HG03159 (cell line): ENCODE measurements at regions not wholly inside any gene's neighbourhood (a gene's known extent, or its start where the extent isn't known, plus 50 kb on each side); places are given as distances from the start of the nearest gene placed in this dataset.

Source experiments
- ATAC-seq: cut with Tn5 transposase; IDR thresholded peaks from one replicate; pipeline ENCODE4 v1.9.1; 2021; ENCODE audit warnings: mild to moderate bottlenecking, moderate library complexity; ENCODE audit not compliant: unreplicated experiment

DNA sequence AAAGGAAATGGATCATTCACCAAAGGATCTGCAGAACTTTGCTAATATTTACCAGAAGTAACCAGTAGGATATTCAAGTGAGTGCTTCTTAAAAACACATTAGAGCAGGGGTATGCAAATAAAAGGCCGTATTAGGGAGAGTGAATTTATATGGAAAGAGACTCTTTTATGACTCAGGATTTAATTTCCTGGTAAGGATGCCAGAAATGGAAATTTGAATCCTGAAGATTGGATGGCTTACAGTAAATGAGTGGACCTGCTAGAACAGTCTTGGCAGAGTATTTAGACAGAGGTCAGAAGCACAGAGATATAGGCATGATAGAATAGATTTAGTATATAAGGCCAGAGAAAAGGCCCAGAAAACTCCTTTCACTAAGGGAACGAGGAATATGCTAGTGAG lies 201.6 kb downstream of the SLITRK5 start:
- ATAC-seq: no peak

DNA sequence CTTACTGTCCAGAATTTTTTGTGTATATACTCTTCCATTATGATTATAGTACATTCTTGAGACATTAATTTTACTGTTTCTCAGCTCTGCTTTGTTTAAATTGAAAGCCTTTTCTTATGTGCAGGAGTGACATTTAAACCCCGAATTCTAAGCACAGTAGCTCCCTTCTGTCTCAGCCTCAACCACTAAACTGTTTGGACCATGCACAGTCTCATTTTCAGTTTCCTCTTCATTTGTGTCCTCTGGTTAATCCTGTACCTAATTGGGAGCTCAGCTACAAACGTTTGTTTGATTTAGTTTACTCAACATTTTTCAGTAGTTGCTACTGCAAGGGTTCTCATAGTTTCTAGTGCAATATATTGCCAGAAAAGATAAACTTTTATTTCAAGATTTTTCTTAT lies 206.3 kb downstream of the SLITRK5 start:
- ATAC-seq: no peak

DNA sequence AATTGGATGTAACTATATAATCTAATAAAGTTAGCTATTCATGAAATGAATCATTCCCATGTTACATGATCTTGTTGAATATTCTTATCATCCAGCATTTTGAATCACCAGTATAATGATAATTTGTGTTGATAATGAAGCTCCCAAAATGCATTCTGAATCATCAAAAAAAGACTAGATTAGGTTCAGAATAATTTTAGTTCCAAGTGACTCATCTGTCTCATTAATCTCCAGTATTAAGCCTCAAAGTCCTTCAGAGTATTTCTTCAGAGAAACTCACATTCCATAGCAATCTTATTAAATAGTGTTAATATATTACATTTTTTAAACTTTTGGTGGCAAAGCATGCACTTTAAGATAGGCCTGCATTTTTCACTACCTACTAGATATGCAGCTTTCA lies 207.5 kb downstream of the SLITRK5 start:
- no peak for ATAC-seq

DNA sequence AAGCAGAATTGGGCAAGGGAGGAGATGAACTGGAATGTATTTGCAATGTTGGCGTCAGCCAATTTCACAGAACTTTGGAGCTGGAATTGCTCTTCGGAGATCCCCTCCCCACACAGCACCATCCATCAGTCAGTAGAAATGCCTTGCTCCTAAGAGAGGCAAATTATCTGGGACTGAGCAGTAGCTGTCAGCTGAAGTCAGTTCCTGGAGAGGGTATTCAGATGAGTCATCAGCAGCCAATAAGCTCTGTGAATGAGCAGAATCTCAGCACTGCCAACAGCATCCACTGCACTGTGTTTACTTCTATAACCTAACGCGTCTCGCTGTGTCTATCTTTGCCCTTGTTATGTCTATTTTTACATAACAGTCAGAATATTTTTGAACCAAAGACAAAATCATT lies 213.7 kb downstream of the SLITRK5 start:
- no peak for ATAC-seq

DNA sequence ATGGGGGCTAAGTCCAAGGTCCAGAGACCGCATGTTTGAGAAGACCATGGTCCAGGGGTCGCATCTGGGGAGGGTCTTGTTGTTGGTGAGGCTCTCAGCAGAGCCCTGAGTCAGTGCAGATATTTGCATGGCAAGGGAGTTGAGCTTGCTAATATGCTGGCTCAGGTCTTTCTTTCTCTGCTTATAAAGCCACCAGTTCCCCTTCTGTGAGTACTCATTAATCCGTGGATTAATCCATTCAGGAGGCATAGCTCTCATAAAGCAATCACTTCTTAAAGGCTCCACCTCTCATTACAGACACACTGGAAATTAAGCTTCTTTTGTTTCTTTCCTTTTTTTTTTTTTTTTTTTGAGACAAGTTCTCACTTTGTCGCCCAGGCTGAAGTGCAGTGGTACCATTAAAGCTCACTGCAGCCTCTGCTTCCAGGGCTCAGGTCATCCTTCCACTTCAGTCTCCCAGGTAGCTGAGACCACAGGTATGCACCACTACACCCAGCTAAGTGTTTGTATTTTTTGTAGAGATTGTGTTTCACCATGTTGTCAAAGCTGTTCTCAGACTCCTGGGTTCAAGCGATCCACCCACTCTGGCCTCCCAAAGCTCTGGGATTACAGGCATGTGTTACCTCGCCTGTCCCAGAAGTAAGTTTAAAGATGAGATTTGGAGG lies 216.4 kb downstream of the SLITRK5 start:
- ATAC-seq: no peak

DNA sequence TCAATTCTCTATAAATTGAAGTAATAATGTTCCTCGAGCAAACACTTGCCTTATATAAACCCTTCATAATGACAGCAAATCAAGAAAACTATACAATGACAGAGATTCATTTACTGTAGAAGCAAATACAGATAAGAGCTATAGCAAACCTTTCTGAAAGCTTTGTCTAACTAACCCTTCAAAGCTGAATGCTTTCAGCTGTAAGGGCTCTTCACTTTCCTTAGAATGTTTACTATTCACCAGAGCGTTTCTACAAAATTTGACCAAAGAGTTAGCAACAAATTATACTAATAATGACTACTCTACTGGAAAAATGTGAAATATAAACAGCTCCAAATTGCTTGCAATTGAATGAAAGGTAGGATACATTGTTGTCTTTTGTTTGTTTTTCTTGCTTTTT lies 218.1 kb downstream of the SLITRK5 start:
- no peak for ATAC-seq

DNA sequence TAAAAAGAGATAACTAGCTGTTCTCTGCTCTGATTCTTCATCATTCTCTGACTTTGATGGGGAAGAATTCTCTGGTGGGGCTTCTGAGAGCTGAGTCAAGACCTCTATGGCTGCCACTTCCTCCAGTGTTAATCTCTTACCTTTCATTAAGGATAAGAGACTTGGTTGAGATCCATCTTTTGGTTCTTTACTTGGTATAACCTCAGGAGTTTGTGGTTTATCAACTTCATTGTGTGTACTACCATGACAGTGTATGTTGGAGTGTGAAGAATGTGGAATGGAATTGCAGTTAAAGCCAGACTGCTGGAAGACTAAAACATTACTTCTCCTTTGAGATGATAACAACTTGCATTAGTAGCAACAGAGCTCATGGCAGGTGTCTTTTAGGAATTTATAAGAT lies 222.0 kb downstream of the SLITRK5 start:
- no peak for ATAC-seq

DNA sequence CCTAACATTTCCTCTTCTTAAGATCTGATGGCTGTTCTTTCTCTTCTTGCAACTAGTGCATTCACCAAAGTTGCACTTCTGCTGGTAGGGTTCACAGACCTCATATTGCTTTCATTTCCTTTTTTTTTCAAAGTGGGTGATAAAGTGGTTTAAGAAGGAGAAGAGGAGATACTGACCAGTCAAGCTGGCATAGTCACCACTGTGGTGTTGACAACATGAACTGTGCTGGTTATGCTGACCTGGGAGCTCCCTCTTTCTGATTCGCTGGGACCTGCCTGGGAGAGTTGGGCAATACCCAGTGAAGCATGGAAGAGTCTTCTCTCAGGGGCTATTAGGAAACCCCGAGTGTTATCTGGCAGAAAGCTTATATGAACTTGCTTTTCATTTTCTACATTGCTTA lies 222.9 kb downstream of the SLITRK5 start:
- ATAC-seq: no peak

DNA sequence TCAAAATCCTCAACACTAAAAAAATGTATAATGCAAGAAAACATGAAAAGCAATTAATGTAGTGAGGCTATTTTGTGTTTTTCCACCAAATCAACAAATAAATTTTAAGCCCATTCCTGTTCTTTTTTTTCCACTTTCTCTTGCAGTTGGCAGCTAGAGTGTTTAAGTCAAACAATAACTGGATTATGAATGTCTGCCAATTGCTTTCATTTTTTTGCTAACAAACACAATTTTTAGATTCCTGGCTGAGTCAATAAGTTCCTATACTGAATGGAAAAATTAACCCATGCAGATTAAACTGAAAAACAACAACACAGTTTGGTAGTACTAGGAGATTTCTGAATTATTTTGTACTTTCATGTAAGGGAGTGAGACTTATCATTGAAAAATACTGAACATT lies 232.4 kb downstream of the SLITRK5 start:
- ATAC-seq: no peak

DNA sequence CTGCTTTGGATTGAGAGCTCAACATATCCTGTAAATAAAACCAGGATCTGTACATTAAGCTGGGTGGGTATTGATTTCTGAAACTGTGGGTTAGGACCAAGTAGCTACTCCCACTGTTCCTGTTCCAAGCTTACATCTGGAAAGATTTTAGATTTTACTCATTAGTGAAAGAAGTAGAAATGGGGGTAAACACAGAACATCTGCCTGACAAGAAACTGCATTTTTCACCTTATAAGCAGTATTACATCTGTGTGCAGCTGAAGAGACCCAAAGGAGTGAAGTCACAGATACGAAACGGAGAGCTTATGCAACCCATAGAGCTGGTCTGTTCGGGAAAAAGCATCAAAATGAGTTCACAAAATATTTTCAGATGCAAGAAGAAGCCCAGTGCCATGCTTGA lies 235.2 kb downstream of the SLITRK5 start:
- no peak for ATAC-seq

DNA sequence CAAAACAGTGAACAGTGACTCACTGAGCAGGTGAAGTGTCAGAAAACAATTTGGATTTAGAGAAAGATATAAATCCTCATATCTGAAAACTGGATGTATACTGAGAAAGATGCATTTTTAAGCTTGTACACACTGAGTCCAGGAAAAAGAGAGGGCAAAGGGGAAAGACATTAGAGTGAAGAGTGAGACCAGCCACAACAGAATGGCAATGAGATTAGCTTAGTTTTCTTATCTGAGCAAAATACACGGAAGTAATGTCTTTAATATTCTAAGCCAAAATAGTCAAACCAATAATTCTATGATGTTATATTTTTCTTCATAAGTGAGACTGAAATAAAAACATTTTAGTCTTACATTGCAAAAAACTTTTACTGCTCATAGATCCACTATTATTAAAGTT lies 236.0 kb downstream of the SLITRK5 start:
- no peak for ATAC-seq

DNA sequence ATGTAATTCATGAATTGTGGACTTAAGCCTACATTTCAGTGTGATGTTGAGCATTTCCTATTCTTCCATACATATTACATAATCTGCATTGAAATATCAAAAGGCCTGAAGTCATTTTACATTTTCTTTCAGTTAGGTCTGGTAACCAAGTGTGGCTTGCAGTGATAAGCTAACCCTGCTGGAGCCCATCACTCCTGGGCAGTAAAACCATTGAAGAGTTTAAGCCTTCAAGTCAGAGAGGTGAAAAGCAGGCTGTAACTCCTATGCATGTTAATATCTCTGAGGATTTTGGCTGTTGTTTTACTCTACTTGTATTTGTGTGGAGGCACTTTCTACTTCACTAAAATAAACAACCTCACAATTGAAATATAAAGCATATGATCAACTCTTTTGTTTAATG lies 248.8 kb downstream of the SLITRK5 start:
- no peak for ATAC-seq

DNA sequence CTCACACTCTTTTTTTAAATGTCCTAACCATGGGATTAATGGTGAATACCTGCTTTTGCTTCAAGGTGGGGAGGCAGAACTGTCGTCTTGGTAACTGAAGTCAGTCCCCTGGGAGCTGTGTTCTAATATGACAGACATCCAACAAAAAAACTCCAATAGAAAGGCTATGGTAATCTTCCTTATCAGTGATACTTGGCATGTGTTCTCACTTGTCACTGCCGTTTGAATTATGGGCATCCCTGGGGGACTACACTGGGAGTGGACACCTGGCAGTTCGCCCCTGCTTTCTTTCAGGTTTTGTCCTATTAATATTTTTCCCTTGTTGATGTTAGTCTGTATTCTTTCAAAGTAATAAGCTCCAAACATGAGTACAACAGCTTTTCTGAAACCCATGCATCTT lies 252.6 kb downstream of the SLITRK5 start:
- ATAC-seq: no peak

DNA sequence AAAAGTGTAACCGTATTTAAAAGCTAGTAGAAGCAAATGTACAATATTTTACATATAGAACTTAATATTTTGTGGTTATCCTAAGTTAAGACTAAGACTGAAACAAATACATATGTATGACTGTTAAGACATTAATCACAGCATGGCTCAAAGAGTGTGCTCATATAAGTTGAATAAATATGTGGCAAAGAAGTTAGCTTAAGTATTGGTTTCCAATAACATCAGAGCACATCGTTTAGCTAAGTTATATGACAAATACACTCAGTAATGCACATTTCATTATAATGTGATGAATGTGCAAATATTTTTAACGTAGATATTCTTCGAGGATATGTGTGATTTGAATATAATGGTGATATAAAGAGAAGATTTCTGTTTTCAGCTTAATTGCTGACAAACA lies 253.8 kb downstream of the SLITRK5 start:
- no peak for ATAC-seq

DNA sequence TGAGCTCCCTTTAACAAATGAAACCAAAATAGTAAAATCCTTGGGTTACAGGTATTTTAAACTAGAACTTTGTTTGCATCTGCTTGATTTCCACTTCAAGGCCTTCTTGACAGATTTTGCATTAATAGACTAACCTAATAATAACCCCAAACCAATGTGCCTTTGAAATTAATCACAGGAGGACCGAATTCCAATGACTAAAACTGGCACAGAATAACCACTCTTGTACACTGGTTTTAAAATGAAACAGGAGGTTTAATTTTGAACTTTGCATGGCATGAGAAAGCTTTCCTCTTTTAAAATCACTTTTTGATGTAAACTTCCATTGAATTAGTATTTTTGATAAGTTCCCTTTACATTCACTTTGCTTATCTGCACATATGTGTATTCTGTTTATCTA lies 269.6 kb downstream of the SLITRK5 start:
- no peak for ATAC-seq

DNA sequence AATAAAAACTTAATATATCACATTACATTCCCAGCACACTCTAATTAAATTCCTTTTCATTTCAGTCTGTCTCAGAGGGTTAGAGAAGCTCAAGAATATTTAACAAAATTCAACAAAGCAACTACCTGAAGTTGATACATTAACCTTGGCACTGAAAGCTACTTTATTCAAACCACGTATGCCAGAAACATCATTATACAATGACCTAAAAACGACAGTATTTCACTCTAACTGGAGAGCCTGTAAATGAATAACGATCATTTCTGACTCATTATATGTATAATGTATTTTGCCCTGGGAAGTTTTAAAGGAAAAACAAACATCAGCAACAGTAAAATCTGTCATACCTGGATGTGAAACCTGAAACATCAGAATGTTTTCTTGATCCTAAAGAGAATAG lies 270.1 kb downstream of the SLITRK5 start:
- ATAC-seq: no peak

DNA sequence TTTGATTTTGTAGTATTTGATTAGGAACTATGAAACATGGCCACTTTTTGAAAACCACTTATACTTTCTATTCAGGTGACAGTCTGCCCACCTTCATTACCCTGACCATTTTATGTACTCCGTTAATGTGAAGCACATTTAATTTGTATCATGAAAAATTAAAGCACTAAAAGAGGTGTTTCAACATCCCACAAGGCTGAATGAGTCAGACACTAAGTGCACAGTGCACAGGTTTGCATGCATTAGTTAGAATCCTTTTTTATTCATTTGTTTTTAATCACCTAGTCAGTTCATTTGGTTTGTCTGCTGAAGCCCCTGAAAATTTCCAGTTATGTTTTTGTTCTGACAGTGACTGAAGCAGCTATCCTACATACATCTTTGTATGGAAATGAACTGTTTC lies 271.0 kb downstream of the SLITRK5 start:
- no peak for ATAC-seq

DNA sequence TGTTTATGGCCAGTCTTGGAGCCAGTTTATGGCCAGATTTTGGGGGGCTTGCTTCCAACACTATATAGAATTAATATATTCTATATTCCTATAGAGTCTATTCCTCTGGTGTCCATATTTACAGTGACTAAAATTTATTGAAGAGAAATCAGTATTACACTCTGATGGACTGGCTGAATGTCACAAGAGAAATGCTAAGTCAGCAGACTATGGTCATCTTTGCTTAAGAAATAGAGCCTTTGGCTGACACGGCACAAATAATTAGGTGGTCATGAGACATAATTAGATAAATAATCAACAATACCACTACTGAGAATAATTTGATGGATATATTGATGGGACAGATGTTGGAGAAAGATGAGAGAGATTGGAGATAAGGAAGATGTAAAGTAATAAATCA lies 272.9 kb downstream of the SLITRK5 start:
- no peak for ATAC-seq

DNA sequence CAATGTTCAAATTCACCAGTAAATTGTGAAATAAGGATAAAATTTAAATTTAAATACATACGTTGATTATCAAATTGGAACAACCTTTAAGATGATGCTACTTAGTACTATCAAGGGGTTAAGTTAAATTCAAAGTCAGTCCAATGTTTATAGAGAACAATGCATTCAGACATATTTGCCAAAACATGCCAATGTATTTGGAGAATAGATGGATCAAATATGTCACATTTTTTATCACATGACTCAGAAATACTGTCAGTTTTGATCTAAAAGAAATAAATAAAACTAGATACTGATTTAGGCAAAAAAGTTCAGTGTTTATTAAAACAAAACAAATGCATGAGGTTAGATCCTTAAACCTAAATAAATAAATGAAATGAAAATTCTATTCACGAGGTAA lies 281.2 kb downstream of the SLITRK5 start:
- no peak for ATAC-seq

DNA sequence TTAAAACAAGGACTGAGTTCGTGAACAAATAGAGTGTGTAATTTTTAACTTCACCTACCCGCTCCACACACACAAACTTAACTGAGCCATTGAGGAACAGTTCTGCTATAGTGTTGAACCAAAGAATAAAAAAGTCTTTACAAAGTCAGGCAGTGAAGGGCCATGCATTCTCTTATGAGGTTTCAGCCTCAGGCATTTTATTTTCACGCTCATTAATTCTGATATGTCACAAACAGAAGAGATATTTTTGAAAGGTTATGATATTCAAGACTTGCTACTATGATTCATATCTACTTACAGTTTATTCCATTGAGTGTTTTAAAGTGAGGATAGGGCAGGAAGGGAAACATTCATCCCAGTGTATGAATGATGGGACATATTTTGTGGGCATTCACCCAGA lies 282.2 kb downstream of the SLITRK5 start:
- no peak for ATAC-seq

DNA sequence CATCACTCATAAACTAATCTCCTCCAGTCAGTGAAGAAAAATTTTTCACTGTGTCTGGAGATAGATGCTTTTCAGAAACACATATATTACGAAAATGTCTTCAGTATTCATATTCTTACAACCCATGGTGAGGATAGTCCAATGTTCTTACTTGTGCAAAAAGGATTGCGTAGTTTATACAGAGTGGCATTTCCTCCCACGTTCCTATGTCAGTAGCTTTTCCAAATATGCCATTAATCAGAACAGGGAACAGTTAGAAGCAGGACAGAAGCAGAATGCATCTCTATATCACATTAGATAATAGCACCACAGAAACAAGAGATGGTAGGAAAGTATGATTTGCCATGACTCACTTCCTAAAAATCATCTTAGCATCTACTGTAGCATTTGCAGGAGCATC lies 282.9 kb downstream of the SLITRK5 start:
- ATAC-seq: no peak

DNA sequence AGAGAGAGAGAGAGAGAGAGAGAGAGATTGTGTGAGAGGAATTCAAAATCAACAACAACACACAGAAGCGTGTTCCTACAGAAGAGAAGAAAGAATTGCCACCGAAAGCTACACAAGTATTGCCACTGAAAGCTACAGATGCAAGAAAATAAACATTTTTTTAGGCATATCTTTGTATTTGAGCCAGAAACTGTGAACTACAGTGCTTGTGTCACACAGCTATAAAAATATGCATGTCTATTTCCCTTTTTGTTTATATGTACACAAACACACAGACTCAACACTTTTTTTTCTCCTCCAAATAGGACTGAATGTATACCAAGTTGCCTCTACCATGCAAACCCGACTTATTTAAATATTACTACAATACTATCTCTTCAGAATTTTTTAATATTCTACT lies 290.4 kb downstream of the SLITRK5 start:
- no peak for ATAC-seq

DNA sequence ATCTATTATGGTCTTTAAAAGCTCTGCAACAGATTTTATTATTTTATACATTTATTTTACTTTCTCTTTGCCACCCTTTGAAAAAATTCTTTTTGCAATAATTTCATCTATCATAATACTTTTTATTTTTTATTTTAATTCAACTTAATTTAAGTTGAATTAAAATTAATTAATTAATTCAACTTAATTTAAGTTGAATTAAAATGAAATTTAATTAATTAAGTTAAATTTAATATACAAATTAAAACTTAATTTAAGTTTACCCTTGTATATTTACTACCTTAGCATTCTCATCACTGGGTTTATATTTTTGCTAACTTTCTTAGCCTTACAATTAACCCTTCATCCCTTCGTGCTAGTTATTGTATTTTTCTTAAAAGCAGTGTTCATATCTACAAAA lies 301.4 kb downstream of the SLITRK5 start:
- ATAC-seq: no peak

DNA sequence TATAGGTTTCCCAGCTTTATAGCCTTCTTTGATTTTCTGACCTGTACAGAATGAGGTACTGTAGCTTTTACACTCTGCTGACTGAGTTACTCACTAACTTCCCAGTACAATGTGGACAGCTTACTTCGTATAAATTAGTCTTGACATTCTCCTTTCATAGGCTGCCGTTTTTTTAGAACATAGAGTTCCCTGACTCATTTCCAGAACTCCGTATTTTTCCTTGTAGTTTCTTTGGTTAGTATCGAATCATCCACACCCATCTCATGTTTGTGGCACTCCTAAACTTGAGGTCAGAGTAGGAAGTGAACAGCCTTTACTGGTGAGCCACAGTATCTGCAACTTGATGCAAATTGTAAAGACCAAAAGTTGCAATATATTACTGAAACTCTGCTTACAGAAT lies 303.9 kb downstream of the SLITRK5 start:
- ATAC-seq: no peak
